Adrenal gland (tissue), 9 donors: ENCODE measurements at regions not wholly inside any gene's neighbourhood (a gene's known extent, or its start where the extent isn't known, plus 50 kb on each side); places are given as distances from the start of the nearest gene placed in this dataset.

Experiments used
- DNase-seq, 7 donors: peaks; one replicate each; pipeline ENCODE4 v3.0.0-alpha.2; 2019 to 2020
- H3K27ac ChIP-seq, 5 donors: fragments of 200-600 bp; sonication (generic) in 4 of 5; 1 replicate in 3 of 5; 2 replicates in 2 of 5; pipeline versions ENCODE4 v1.5.1 to v1.8.0; 2016 to 2020; ENCODE audit warnings: mild to moderate bottlenecking in 1 of 5
- H3K27me3 ChIP-seq: fragments of 200-600 bp; 2 replicates; pipeline ENCODE4 v1.8.0; 2021
- H3K36me3 ChIP-seq, 2 donors: fragments of 200-600 bp; replicated peaks in 1 of 2; 1 replicate in 1 of 2; 2 replicates in 1 of 2; pipeline versions ENCODE4 v1.5.1 to v1.8.0; 2018 to 2022
- H3K4me1 ChIP-seq, 2 donors: fragments of 200-600 bp; replicated peaks in 1 of 2; 1 replicate in 1 of 2; 2 replicates in 1 of 2; pipeline versions ENCODE4 v1.5.1 to v1.8.0; 2018 to 2021
- H3K4me3 ChIP-seq, 4 donors: fragments of 200-600 bp; sonication (generic) in 3 of 4; one replicate each; pipeline ENCODE4 v1.5.1; 2016 to 2018
- H3K9me3 ChIP-seq, 3 donors: fragments of 200-600 bp; sonication (generic) in 1 of 3; replicated peaks in 1 of 3; 1 replicate in 2 of 3; 2 replicates in 1 of 3; pipeline versions ENCODE4 v1.5.1 to v1.8.0; 2016 to 2021
- CTCF ChIP-seq, 6 experiments: fragments of 450-650 bp in 4 of 6; fragments of 200-600 bp in 2 of 6; sonication (generic) in 1 of 6; IDR thresholded peaks; 1 replicate in 5 of 6; 2 replicates in 1 of 6; pipeline versions ENCODE4 v1.5.1 to v1.8.0; 2016 to 2021; ENCODE audit warnings: antibody characterized with exemption in 6 of 6, mild to moderate bottlenecking in 2 of 6, moderate library complexity in 1 of 6
- POLR2A ChIP-seq, 2 donors: fragments of 450-650 bp; IDR thresholded peaks; one replicate each; pipeline ENCODE4 v1.6.1; 2017; ENCODE audit warnings: antibody characterized with exemption in 2 of 2, mild to moderate bottlenecking in 2 of 2, moderate library complexity in 1 of 2
- WGBS, 4 donors: extraction: QIAGEN DNeasy Blood & Tissue Kit in 2 of 4; methylation state at CpG; one replicate each; pipeline versions ENCODE4 v1.1.5 to v1.1.7; 2013 to 2017; 5-methylcytosine and 5-hydroxymethylcytosine counted together
- intact Hi-C, 2 donors: fragments of 100-400 bp; cut with DNase I; formaldehyde crosslinking; loops; one replicate each; pipeline versions ENCODE4 v1.14.1 to v1.15.0; 2022 to 2023
- donor health status: healthy with polysubstance abuse.
- donor health status: Bipolar disorder and iron deficiency.
- donor health status: DM: yes; HTN: yes; CAD: no.
- donor health status: DM: no; HTN: no; CAD: no.
- donor health status: DM: no; HTN: no; CAD: no.

- Histone ChIP-seq H3K4me1 (no peaks in the 10 kb centered on the region), H3K27me3 (no peaks in the 10 kb centered on the region), H3K4me3 (no peak overlapping the region), H3K9me3 (no peaks in the 10 kb centered on the region), H3K36me3 (no peaks in the 10 kb centered on the region), H3K27ac (no peak overlapping the region)
- intact Hi-C loops = no loop called here
- no peak for DNase-seq
- TF ChIP-seq CTCF (IDR thresholded peaks at IDR 0.05) (no peak), POLR2A (IDR thresholded peaks at IDR 0.05) (no peak)
- WGBS, 4 donors = 77 to 82% (median 78%) methylated on average over 2 of the region's 2 CpGs
Observed at GRCh38 chr4:132592850-132593249, 556.2 kb upstream of the PCDH10 start.

GRCh38 chr4:132593717-132594400, 555.2 kb upstream of the PCDH10 start:
- H3K4me1 ChIP-seq = no peaks in the 10 kb centered on the region

GRCh38 chr4:132596186-132596585, 552.9 kb upstream of the PCDH10 start:
- intact Hi-C loops = no loop called here
- WGBS, 4 donors = 83 to 100% (median 91%) methylated on average over 1 of the region's 1 CpG
- H3K27me3 ChIP-seq = no peaks in the 10 kb centered on the region
- H3K9me3 ChIP-seq = no peaks in the 10 kb centered on the region
- TF ChIP-seq POLR2A (IDR thresholded peaks at IDR 0.05) (no peak), CTCF (IDR thresholded peaks at IDR 0.05) (no peak)
- no peak for DNase-seq
- H3K27ac ChIP-seq = no peak overlapping the region
- no peak overlapping the region for H3K4me3 ChIP-seq
- H3K36me3 ChIP-seq = no peaks in the 10 kb centered on the region
- no peaks in the 10 kb centered on the region for H3K4me1 ChIP-seq

More at GRCh38 chr4:132593717-132594400, 555.2 kb upstream of the PCDH10 start:
- H3K36me3 ChIP-seq = no peaks in the 10 kb centered on the region
- intact Hi-C loops = no loop called here
- 58 to 68% (median 60%) methylated on average over 4 of the region's 4 CpGs for WGBS, 4 donors
- H3K9me3 ChIP-seq = no peaks in the 10 kb centered on the region
- no peak for TF ChIP-seq CTCF (IDR thresholded peaks at IDR 0.05)
- no peak for TF ChIP-seq POLR2A (IDR thresholded peaks at IDR 0.05)
- no peak overlapping the region for H3K4me3 ChIP-seq
- H3K27me3 ChIP-seq = no peaks in the 10 kb centered on the region
- no peak for DNase-seq
- H3K27ac ChIP-seq = no peak overlapping the region

DNA sequence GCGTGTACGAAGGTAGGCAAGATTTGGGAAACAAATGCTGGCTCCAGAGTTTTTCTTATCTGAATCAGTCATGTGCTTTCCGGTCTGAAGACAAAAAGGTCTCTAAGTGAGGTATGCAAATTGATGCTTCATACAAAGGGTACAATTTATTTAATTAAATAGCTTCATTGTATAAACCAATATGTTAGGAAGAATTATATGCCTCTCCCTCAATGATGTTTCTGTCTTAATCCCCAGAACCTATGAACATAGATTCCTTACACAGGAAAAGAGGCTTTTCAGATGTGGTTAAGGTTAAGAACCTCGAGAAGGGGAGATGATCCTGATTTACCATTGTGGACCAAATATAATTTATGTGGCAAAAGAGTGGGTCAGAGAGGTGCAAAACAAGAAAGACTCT, 543.5 kb upstream of the PCDH10 start:
- TF ChIP-seq CTCF (IDR thresholded peaks at IDR 0.05) (no peak), POLR2A (IDR thresholded peaks at IDR 0.05) (no peak)
- Histone ChIP-seq H3K27me3 (no peaks in the 10 kb centered on the region), H3K36me3 (no peaks in the 10 kb centered on the region), H3K27ac (no peak overlapping the region), H3K4me3 (no peak overlapping the region), H3K9me3 (no peaks in the 10 kb centered on the region), H3K4me1 (no peaks in the 10 kb centered on the region)
- WGBS, 4 donors = 60 to 74% (median 63%) methylated on average over 4 of the region's 4 CpGs
- no peak for DNase-seq
- intact Hi-C loops = no loop called here
